ENCODE measurements at regions not wholly inside any gene's neighbourhood (a gene's known extent, or its start where the extent isn't known, plus 50 kb on each side); places are given as distances from the start of the nearest gene placed in this dataset.

GRCh38 chr4:37015391-37015790 lies 229.2 kb upstream of the NWD2 start:
- DNase-seq (ENCODE audit: low read depth): no peak
- TF ChIP-seq CTCF (conservative IDR thresholded peaks at IDR 0.05; ENCODE audit: control insufficient read depth, insufficient read depth, low read depth, low read length): no peak
- H3K4me3 ChIP-seq (ENCODE audit: control insufficient read depth, low read depth, low read length): no peak overlapping the region

- no peak for DNase-seq (ENCODE audit: low read depth)
- no peak for TF ChIP-seq CTCF (conservative IDR thresholded peaks at IDR 0.05; ENCODE audit: control insufficient read depth, insufficient read depth, low read depth, low read length)
- no peak overlapping the region for H3K4me3 ChIP-seq (ENCODE audit: control insufficient read depth, low read depth, low read length)
Observed at GRCh38 chr4:37023504-37023903, 221.0 kb upstream of the NWD2 start.

GRCh38 chr4:37023996-37024395 lies 220.5 kb upstream of the NWD2 start:
- H3K4me3 ChIP-seq (ENCODE audit: control insufficient read depth, low read depth, low read length): no peak overlapping the region

GRCh38 chr4:37040816-37041215 lies 203.7 kb upstream of the NWD2 start:
- no peak for TF ChIP-seq CTCF (conservative IDR thresholded peaks at IDR 0.05; ENCODE audit: control insufficient read depth, insufficient read depth, low read depth, low read length)
- no peak for DNase-seq (ENCODE audit: low read depth)
- H3K4me3 ChIP-seq (ENCODE audit: control insufficient read depth, low read depth, low read length): no peak overlapping the region

More at GRCh38 chr4:37023996-37024395, 220.5 kb upstream of the NWD2 start:
- no peak for DNase-seq (ENCODE audit: low read depth)
- no peak for TF ChIP-seq CTCF (conservative IDR thresholded peaks at IDR 0.05; ENCODE audit: control insufficient read depth, insufficient read depth, low read depth, low read length)

GRCh38 chr4:37043342-37043741 lies 201.2 kb upstream of the NWD2 start:
- no peak overlapping the region for H3K4me3 ChIP-seq (ENCODE audit: control insufficient read depth, low read depth, low read length)
- no peak for TF ChIP-seq CTCF (conservative IDR thresholded peaks at IDR 0.05; ENCODE audit: control insufficient read depth, insufficient read depth, low read depth, low read length)

GRCh38 chr4:37051111-37051510 lies 193.4 kb upstream of the NWD2 start:
- TF ChIP-seq CTCF (conservative IDR thresholded peaks at IDR 0.05; ENCODE audit: control insufficient read depth, insufficient read depth, low read depth, low read length): no peak
- no peak for DNase-seq (ENCODE audit: low read depth)
- H3K4me3 ChIP-seq (ENCODE audit: control insufficient read depth, low read depth, low read length): no peak overlapping the region

More at GRCh38 chr4:37043342-37043741, 201.2 kb upstream of the NWD2 start:
- DNase-seq (ENCODE audit: low read depth): no peak

- H3K4me3 ChIP-seq (ENCODE audit: control insufficient read depth, low read depth, low read length): no peak overlapping the region
- no peak for TF ChIP-seq CTCF (conservative IDR thresholded peaks at IDR 0.05; ENCODE audit: control insufficient read depth, insufficient read depth, low read depth, low read length)
- DNase-seq (ENCODE audit: low read depth): no peak
Observed at GRCh38 chr4:37051866-37052265, 192.7 kb upstream of the NWD2 start.
